SKM-1 treated with dmso at 0.1 percent for 144 hours (cell line): ENCODE measurements at regions not wholly inside any gene's neighbourhood (a gene's known extent, or its start where the extent isn't known, plus 50 kb on each side); places are given as distances from the start of the nearest gene placed in this dataset.
"Not testable (repeated sequence)": the region's sequence is repeated elsewhere in the genome, so short reads cannot be mapped to it uniquely, and the experiment has no call there.

ENCODE experiments used
- DNase-seq: peaks from one replicate; lab custom pipeline; 2025; ENCODE audit not compliant: unreplicated experiment; lab: John Stamatoyannopoulos, UW

- DNase-seq: no peak
These were observed 2351.4 kb downstream of the PCDH7 start for GRCh38 chr4:33071535-33071934.

- DNase-seq: no peak
These were observed 2352.3 kb downstream of the PCDH7 start for GRCh38 chr4:33072298-33073089.

- DNase-seq: no peak
These were observed 2353.6 kb downstream of the PCDH7 start for GRCh38 chr4:33073811-33074210.

DNA sequence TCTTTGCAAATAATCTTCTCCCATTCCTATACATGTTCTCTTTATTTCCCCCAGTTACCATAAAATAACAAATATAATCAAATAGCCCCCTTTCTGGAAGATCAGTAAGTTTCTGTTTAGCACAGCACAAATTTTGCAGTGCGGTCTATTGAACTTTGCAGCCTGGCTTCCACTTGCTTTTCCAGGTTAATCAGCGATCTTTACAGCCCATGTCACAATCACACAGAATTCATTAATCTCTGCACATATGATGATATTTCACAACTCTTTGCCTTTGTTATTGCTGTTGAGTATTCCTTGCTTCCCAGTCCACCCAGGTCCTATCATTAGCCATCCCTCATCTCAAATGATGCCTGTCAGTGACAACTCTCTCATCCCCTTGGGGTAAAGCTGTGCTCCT is 2358.0 kb downstream of the PCDH7 start:
- no peak for DNase-seq

DNA sequence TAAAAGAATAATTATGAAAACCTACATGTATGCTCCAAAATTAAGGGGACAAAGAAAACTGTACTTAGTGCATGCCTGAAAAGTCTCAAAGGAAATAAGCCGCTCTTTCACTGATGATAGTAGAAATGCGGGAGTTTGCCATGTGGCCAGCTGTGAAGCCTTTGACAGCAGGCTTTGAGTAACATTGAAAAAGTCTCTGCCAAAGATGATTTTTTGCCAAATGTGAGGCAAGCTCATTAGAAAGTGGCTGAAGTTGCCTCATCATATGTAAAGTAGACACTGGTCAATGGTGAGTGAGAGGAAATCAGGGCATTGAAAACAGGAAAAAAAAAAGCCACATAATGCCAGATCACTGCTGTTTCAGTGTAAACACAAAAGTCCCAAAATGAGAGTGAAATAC is 2360.1 kb downstream of the PCDH7 start:
- DNase-seq: no peak

- DNase-seq: no peak
These were observed 2365.5 kb downstream of the PCDH7 start for GRCh38 chr4:33085709-33086108.

- no peak for DNase-seq
These were observed 2366.3 kb downstream of the PCDH7 start for GRCh38 chr4:33086331-33086925.

DNA sequence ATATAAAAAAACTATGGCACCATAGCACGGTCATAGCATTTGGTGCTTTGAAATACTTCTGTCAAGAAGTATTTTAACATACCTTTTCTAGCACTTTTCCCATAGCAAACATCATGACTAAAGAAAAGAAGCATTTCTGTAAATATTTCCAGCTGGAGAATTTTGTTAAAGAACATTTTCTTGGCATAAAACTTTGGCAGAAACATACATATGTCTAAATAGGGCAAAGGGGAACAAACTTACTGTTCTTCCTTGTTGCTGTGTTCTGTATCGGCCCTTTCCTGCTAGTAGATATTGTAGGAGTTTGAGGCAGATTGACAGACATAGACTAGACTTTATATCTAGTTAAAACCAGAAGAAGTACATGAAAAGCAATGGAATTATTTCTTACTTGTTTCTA is 2368.5 kb downstream of the PCDH7 start:
- DNase-seq: no peak

DNA sequence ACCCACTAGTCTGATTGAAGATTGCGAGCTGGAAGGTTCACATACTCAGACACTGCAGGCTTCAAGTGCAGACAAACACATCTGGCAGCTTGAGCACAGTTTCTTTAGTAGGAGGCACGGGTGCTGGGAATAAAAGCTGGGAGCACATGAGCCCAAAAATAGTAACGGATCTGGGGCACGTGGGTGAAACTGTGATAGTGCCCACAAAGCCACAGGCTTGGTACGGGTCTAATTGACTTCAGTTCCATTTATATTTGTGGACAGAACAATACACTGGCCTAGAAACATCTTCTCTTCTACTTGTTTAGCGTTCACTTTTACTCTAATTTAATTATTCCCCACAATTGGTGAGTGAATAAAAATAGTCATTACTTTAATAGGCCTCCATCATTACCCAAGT is 2370.7 kb downstream of the PCDH7 start:
- no peak for DNase-seq

GRCh38 chr4:33091961-33092360 is 2371.8 kb downstream of the PCDH7 start:
- DNase-seq: no peak

GRCh38 chr4:33104273-33104672 is 2384.1 kb downstream of the PCDH7 start:
- DNase-seq: no peak

- no peak for DNase-seq
These were observed 2387.6 kb downstream of the PCDH7 start for GRCh38 chr4:33107814-33108213.

GRCh38 chr4:33111117-33111516 is 2390.9 kb downstream of the PCDH7 start:
- no peak for DNase-seq

- DNase-seq: no peak
These were observed 2396.7 kb downstream of the PCDH7 start for GRCh38 chr4:33116871-33117270.

DNA sequence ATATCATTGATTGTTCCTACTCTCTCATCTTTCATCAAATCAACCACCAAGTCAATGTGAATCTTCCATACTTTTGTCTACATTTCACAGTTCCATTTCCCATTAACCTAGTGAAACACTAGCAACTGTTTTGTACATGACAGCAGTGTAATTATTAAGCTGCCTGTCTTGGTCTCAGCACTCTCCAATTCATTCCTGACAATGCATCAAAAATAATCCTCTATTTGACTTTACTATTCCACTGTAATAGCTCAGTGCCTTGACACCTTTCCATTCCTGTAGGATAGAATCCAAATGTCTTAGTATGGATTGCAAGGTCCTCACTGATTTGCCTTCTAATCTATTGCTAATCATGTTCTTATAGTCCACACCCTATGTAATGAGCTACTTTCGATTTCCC is 2405.8 kb downstream of the PCDH7 start:
- no peak for DNase-seq

DNA sequence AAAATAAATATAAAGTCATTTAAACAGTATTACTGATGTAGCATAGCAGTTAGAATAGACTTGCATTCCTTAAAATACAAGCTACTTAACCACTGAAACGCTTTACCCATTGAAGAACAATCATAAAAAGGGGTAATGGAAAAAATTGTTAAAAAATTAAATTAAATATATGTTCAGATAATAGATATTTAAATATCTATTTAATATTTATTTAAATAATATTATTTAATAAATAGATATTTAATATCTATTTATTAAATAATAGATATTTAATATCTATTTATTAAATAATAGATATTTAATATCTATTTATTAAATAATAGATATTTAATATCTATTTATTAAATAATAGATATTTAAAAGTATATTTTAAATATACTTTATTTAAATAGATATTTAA is 2410.5 kb downstream of the PCDH7 start:
- not testable (repeated sequence) for DNase-seq

GRCh38 chr4:33133723-33134122 is 2413.6 kb downstream of the PCDH7 start:
- DNase-seq: no peak

- DNase-seq: no peak
These were observed 2414.2 kb downstream of the PCDH7 start for GRCh38 chr4:33134366-33134765.

DNA sequence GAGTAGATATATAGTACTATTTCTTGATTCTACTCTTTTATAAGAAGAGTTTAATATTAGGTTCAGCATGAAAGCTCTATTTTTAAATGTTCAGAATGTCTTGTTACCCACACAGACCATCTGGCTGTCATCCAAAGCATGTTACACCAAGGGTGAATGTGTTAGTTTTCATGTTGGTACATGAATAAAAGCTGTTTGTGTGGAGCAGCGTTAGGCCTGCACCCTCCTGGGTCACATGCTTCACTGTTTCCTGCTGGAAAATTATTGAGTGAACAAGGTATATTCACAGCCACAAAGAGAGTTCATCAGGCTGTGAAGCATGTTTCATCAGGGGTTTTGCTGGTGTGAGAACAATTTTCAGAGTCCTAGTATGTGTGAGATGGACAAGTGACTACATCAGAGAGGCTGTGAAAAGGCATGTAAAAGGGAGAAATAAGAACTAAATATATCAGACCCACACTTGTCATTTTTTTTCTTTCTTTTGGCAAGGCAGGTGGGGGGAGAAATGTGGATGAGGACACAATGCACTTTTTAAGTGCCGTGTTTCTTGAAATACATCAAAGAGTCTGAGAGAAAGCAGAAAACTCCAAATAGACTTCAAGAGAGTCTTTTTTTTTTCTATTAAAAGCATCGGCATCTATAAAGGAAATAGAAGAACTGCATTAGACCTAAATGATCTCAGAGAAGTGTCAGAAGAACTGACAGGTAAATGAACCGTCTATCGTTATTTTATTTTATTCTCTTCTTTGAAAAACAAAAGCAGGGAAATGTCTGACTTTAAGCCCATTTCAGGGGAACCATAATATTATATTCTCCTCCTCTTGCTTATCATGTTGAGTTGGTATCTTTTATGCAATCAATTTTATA is 2429.7 kb downstream of the PCDH7 start:
- no peak for DNase-seq

- DNase-seq: no peak
These were observed 2430.3 kb downstream of the PCDH7 start for GRCh38 chr4:33150525-33150910.

DNA sequence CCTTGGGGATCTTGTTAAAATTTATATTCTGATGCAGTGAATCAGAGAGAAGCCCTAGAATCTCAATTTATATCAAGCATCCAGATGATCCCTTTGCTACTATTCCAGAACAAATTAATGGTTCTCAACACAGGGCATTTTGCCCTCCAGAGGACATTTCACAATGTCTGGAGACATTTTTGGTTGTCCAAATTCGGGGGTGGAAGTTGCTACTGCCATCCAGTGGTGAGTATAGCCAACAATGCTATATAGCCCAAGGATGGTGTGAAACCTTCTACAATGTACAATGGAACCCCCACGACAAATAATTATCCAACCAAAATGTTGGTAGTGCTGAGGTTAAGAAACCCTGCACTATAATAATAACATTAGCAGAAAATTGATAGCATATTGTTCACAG is 2440.0 kb downstream of the PCDH7 start:
- no peak for DNase-seq

- no peak for DNase-seq
These were observed 2441.0 kb downstream of the PCDH7 start for GRCh38 chr4:33161202-33161601.
